ENCODE measurements at regions not wholly inside any gene's neighbourhood (a gene's known extent, or its start where the extent isn't known, plus 50 kb on each side); places are given as distances from the start of the nearest gene placed in this dataset.

DNA sequence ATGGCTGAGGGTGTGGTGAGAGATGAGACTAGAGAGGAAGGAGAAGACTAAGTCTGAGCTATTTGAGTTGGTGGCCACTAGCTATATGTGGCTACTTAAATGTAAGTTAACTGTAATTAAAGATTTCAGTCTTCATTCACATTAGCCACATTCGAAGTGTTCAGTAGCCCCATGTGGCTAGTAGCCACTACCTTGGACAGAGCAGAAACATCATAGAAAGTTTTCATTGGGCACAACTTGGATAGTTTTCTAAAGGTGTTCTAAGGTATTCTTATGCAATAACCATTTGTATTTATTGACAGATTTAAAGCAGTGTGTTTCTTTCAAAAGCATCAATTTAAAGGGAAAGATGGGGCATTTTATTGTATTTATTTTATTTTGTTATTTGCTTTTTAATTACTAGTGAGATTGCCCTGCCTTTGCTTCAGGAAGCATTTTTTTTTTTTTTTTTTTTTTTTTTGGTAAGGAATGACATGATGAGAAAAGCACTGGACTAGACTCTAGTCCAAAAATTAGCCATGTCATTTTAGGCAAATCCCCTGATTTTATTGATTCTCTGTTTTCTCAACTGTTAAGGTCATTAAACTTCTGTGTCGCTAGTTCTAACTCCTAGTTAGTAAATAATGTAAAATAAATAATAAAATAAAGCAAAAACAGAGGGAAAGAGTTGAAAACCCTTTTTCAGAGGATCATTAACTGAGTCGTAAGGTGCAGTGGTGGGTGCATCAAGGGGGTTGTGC lies 153.0 kb upstream of the ROBO2 start:
- DNase-seq (ENCODE audit: low read depth in 1 of 2, low spot score in 1 of 2): no peak
- no peak overlapping the region for H3K4me3 ChIP-seq
- H3K9me3 ChIP-seq (ENCODE audit: low read depth): no peaks in the 10 kb centered on the region
- no peak overlapping the region for H3K27ac ChIP-seq
- H3K4me1 ChIP-seq (ENCODE audit: low read depth): peaks cover 7% of the 10 kb centered on the region
- TF ChIP-seq, protein P1, sequence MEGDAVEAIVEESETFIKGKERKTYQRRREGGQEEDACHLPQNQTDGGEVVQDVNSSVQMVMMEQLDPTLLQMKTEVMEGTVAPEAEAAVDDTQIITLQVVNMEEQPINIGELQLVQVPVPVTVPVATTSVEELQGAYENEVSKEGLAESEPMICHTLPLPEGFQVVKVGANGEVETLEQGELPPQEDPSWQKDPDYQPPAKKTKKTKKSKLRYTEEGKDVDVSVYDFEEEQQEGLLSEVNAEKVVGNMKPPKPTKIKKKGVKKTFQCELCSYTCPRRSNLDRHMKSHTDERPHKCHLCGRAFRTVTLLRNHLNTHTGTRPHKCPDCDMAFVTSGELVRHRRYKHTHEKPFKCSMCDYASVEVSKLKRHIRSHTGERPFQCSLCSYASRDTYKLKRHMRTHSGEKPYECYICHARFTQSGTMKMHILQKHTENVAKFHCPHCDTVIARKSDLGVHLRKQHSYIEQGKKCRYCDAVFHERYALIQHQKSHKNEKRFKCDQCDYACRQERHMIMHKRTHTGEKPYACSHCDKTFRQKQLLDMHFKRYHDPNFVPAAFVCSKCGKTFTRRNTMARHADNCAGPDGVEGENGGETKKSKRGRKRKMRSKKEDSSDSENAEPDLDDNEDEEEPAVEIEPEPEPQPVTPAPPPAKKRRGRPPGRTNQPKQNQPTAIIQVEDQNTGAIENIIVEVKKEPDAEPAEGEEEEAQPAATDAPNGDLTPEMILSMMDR (IDR thresholded peaks at IDR 0.05; ENCODE audit: low read depth, low read length): no peak
- no peaks in the 10 kb centered on the region for H3K36me3 ChIP-seq
- no peaks in the 10 kb centered on the region for H3K27me3 ChIP-seq

DNA sequence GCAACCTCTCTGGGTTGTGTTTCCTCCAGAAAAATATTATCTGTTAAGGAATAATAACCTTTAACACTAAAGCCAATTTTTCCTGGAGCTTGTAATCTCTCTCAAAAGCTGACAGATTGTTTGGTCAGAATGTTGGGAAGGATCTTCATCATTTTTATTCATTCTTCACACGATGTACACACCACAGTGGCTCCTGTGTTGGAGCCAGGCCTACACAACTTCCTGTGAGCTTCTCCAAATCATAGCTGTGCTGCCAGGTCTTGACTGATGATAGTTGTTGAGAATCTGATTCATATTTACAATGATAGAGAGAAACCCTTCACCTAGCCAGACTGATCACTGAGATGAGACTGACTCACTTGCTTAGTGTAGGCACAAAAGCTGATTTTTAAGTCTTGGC lies 151.0 kb upstream of the ROBO2 start:
- no peaks in the 10 kb centered on the region for H3K27me3 ChIP-seq
- H3K9me3 ChIP-seq (ENCODE audit: low read depth): no peaks in the 10 kb centered on the region
- H3K36me3 ChIP-seq: no peaks in the 10 kb centered on the region
- no peak overlapping the region for H3K4me3 ChIP-seq
- H3K4me1 ChIP-seq (ENCODE audit: low read depth): peaks cover 7% of the 10 kb centered on the region
- no peak overlapping the region for H3K27ac ChIP-seq
- TF ChIP-seq, protein P1 (IDR thresholded peaks at IDR 0.05; ENCODE audit: low read depth, low read length): no peak
- DNase-seq (ENCODE audit: low read depth in 1 of 2, low spot score in 1 of 2): no peak

DNA sequence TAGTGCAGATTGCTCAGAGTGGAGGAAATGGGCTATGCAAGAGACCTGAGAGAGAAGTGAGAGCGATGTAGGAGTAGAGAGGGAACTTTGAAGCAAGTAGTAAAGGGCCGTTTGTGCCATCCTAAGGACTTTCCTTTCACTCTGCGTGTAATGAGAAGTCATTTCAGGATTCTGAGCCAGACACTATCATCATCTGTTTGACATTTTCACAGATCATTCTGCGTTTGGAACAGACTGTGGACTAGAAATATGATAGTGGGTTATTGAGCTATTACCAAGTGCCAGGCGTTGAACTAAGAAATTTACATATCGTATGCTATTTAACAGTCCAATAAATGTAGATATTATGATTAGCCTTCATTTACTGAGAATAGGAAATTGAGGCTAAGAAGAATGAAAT lies 150.0 kb upstream of the ROBO2 start:
- H3K9me3 ChIP-seq (ENCODE audit: low read depth): no peaks in the 10 kb centered on the region
- DNase-seq (ENCODE audit: low read depth in 1 of 2, low spot score in 1 of 2): no peak
- no peaks in the 10 kb centered on the region for H3K36me3 ChIP-seq
- TF ChIP-seq, protein P1 (IDR thresholded peaks at IDR 0.05; ENCODE audit: low read depth, low read length): no peak
- H3K27me3 ChIP-seq: no peaks in the 10 kb centered on the region
- no peak overlapping the region for H3K4me3 ChIP-seq
- H3K27ac ChIP-seq: no peak overlapping the region
- peaks cover 7% of the 10 kb centered on the region for H3K4me1 ChIP-seq (ENCODE audit: low read depth)

DNA sequence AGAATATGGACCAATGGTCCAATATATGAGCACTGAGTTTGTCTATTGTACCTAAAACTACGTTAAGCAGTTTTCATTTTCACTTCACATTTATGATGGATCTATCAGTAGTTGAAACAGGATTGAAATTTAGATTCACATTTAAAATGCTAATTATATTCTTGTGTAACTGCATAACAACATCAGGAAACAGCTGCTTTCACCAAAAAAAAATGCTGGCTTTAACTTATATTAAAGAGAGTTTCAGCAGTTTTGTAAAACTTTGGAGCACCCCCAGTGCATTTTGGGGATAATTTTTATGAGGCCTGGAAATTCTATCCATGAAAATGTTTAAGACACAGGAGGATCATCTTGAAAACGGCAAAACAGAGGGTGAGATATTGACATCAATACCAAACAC lies 142.8 kb upstream of the ROBO2 start:
- TF ChIP-seq, protein P1 (IDR thresholded peaks at IDR 0.05; ENCODE audit: low read depth, low read length): no peak
- no peak for DNase-seq (ENCODE audit: low read depth in 1 of 2, low spot score in 1 of 2)
- H3K27me3 ChIP-seq: no peaks in the 10 kb centered on the region
- H3K9me3 ChIP-seq (ENCODE audit: low read depth): no peaks in the 10 kb centered on the region
- H3K4me3 ChIP-seq: no peak overlapping the region
- no peak overlapping the region for H3K27ac ChIP-seq
- no peaks in the 10 kb centered on the region for H3K4me1 ChIP-seq (ENCODE audit: low read depth)
- no peaks in the 10 kb centered on the region for H3K36me3 ChIP-seq

DNA sequence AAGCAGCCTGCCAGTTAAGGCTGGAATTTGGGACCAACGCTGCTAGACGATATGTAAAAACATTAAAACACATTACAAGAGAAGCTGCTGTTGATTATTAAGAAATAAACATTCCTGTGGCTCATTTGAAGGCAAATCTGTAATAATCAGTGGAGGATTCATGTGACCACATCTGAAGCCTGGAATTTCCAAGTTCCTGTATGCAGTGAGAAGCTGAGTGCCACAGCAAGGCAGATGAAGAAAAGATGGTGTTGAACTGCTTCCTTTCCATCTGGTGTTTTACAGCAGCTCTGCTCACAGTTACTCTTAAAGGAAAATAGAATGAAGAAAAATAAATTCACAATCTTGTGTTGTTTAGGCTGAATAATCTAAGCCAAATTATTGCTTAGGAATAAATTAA lies 139.3 kb upstream of the ROBO2 start:
- no peaks in the 10 kb centered on the region for H3K27me3 ChIP-seq
- H3K4me3 ChIP-seq: no peak overlapping the region
- no peak for DNase-seq (ENCODE audit: low read depth in 1 of 2, low spot score in 1 of 2)

More for the DNA sequence above, 139.3 kb upstream of the ROBO2 start:
- no peaks in the 10 kb centered on the region for H3K36me3 ChIP-seq
- H3K9me3 ChIP-seq (ENCODE audit: low read depth): no peaks in the 10 kb centered on the region
- no peak overlapping the region for H3K27ac ChIP-seq
- TF ChIP-seq, protein P1 (IDR thresholded peaks at IDR 0.05; ENCODE audit: low read depth, low read length): no peak
- H3K4me1 ChIP-seq (ENCODE audit: low read depth): no peaks in the 10 kb centered on the region

All from cardiac muscle cell (in vitro differentiated cells and primary cell).